Hepatic stellate cell (primary cell): ENCODE measurements at regions not wholly inside any gene's neighbourhood (a gene's known extent, or its start where the extent isn't known, plus 50 kb on each side); places are given as distances from the start of the nearest gene placed in this dataset.

Experiments used
- DNase-seq: peaks from one replicate; pipeline ENCODE4 v3.0.0; 2011; ENCODE audit warnings: low spot score

DNA sequence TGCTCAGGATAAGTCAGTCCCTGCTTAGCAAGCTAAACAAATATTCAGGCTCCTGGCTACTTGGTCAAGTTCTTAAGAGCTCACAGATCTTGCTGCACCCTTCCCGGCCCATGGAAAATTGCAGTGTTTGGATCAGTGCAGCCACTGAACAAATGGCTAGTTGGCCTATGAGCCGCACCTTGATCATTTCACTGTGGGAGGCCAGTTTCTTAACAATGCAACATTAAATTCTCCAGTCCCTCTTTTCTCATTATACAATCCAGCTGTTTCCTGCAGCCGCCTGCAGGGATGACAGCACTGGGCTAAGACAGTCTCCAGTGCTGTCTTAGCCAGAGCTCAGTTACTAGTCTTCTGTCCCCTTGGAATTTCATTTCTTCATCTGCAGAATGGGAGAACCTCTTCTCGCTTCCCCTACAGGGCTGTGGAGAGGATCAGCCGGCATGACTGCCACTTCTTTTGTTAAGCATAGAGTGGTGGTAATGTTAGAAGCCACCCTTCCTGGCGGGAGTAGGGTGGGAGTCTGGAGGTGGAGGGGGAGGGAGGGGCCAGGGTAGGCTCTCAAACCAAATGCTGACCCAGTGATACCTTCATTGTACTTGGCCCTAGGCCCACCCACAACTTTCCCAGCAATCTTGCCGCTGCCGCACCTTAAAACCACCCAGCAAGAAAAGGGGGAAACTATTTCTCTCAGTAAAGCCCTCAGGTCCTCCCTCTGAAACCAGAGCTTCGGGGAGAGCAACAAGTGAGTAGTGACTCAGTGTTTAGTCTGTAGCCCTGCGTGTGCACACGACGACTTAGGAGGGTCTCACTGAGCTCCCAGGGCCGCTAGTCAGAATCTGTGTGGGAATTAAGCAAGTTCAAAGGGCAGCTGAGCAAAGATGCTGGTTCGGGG, 145.7 kb downstream of the NUAK1 start:
- peak; percentile 43 for DNase-seq

DNA sequence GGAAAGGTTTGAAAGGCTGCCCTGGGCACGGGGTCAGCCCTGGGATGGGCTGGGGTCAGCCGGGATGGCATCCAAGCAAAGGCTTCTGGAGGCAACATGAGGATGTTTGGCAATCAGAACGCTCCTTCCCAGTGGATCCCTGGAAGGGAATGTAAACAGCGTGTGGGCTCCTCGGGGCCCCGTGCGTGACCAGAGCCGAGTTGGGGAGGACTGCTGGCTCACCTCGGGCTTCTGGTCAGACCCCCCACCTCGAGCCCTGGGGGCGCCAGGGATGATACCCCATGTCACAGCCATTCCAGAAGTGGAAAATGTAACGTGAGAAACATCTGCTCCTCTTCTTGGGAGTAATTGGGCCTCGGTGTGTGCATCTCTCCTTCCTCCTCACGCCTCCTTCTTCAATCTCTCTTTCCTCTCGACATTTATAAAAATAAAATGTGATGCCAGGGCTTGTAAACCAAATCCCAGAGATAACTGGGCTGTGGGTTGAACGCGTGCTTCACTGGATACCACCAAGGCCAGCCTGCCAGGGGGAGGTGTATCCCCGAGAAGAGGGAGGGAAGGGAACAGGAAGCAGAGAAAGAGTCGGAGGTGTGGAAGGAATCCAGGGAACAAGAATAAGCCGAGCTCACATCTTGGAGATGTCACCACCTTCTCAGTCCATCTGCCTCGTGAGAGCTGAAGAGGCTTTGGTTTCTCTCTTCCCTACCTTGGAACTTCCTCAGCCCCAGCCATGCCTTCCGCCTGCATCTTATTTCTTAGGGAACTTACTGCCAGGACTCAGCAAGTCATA, 144.8 kb downstream of the NUAK1 start:
- no peak for DNase-seq

DNA sequence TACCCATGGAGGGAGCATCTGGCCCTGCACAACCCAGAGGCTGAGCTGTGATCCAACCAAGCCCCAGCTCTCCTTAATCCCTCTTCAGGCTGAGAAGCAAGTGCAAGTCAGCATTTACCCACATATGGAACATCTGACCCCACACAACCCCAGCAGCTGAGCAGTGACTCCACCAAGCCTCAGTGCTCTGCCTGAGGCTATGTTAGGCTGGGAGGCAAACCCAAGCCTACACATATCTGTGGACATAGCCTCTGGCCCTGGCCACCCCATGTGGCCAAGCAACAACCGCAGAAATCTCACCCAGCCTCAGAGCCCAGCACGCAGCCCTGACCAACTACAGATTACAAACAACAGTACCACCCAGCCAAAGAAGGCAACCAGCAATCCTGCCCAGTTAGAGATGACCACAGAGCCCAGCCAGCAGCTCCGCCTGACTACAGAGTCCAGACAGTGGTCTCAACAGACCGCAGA, 142.8 kb downstream of the NUAK1 start:
- no peak for DNase-seq

DNA sequence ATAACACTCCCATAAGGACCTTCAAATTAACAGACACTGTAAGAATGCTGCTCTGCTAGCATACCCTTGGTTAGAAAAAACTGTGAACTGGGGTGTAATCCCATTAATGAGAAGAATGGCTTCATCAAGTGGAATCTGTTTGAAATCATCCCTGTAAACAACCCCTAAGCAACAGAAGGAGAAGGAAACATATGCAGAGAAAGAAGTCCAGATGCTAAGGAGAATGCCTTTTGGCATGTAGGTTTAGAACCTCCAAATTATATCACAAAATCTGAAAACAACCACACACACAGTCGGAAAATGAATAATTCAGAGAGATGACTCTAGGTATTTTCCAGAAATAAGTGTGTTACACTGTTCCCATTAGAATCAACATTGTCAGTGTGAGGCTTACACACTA, 140.2 kb downstream of the NUAK1 start:
- no peak for DNase-seq

DNA sequence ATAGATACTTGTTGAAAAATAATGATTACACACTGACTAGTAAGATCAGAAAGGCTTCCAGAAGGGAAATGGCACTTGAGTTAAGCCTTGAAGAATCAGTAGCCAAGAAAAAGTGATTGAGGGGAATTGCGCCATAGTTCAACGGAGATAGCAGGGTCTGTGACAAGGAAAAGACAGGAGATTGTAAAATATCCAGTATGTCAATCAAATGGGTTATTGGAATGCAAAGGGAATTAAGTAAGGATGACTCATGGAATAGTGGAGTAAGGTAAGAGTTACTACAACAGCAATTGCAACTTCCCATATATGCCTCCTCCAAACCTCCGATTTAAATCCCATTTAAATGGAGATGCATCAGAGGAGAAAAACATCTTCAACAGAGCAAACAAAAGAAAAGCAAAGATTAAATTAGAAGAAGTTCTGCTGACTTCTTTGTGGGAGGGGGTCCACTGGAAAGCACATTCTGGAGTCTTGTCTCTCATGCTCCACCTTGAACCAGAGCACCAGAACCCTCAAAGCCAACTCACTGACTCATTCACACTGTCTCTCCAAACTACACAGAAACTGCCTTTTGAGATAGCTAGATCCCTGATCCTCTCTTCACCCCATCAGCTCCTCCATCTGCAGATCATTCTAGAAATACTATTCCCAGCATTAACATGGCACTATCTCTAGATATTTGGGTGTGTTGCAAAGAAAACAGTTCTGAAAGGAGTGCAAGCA, 138.2 kb downstream of the NUAK1 start:
- no peak for DNase-seq

DNA sequence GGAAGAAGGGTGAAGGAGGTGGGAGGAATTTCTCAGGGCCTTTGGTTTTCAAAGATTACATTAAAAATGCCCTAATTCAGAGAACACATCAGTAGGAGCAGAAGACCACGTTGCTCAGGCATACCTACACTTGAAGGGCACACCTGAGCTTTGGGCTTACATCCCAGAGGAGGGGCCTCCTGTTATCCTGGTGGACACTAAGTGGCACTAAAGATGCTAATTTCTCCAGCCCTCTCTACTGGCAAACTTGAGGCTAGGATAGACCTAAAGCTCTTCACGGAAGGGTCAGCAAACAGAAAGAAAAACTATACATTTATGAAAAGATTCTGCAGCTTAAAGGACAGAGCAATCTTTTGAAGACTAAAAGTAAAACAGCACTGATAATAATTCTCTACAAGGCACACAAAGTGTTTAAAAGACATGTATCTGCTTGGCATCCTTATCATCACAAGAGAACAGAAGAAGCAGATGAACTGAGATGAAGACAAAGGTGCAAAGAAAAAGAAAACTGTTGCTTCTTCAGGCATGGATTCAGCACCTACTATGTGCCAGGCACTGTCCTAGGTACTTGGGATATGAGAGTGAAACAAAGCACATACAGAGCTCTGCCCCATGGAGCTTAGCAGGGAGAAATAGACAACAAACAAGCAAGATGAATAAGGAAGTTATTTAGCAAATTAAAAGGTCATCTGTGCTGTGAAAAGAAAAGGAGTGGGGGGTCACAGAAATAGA, 137.5 kb downstream of the NUAK1 start:
- DNase-seq = no peak

DNA sequence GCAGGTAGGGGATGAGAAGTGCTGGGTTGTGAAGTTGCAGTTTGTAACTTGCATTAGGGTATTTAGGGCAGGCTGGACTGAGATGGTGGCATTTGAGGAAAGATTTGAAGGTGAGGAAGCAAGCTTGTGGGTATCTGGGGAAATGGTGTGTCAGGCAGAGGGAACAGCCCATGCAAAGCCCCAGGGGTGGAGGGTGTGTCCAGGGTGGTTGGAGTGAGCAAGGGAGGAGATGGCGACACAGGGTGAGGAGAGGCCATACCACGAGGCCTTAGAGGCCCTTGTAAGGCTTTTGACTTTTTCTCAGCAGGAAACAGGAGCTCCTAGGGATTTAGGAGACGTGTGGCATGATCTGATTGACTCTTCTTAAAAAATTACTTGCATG, 136.9 kb downstream of the NUAK1 start:
- DNase-seq = no peak

DNA sequence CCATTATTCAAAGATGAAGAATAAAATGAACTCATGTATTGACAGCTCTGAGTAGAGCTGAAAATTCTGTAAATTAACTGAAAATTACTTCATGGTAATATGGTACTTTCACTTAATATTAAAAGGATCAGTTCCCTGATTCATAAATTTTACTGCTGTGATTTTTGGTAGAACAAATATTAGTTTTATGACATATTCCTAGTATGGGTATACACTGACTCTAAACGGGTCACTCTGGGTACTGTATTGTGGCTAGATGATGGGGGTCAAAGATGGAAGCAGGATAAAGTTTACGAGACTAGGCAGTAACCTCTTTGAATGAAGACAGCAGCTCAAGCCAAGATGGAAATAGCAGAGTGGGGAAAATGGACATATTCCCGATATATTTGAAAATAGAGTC, 135.5 kb downstream of the NUAK1 start:
- no peak for DNase-seq

DNA sequence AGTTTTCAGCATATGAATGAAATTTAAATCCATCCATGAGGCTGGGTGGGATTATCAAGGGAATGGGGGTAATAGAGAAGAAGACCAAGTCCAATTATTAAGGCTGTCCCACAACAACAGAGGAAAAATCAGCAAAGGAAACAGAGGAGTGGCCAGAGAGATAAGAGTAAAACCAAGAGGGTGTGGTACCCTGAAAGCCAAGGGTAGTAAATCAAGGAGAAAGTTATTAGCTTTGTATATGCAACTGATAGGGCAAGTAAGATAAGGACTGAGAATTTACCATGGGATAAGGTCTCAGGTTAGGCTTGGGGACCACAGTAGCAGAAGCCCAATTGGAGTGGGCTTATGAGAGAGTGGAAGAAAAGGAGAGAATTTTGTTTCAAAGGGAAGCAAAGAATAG, 134.5 kb downstream of the NUAK1 start:
- no peak for DNase-seq

DNA sequence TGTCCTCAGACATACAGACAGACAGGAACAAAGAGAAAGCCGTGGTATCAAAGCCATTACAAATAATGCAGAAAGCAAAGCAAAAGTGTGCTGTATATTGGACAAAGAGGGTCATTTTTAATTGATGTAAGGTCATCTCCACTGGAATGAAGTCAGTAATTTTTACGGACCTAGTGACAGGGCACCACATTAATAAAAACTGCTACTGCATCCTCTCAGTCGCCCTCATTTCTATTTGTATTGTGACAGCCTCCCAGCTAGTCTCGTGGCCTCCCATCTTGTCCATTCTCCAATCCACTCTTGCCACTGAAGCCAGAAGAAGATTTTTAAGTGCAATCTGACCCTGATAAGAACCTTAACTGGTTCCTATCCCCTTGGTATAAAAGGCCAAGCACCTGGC, 132.4 kb downstream of the NUAK1 start:
- DNase-seq = no peak

DNA sequence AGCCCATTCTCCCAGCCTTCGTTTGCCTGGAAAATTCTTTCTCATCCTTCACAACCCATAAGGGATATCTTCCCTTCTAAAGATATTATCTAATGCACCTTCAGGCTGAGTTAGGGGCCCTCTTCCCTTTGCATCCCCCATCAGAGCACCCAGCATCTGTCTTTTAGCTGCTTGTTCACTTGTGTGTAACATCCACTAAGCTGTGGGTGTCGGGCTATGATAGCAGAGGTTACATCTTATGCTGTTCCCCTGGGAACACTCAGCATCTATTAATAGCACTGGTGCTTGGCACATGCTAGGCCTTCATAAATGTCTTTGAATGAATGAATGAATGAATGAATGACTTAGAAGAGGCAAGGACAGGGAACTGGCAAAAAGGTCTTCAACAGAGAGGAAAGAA, 131.8 kb downstream of the NUAK1 start:
- no peak for DNase-seq

DNA sequence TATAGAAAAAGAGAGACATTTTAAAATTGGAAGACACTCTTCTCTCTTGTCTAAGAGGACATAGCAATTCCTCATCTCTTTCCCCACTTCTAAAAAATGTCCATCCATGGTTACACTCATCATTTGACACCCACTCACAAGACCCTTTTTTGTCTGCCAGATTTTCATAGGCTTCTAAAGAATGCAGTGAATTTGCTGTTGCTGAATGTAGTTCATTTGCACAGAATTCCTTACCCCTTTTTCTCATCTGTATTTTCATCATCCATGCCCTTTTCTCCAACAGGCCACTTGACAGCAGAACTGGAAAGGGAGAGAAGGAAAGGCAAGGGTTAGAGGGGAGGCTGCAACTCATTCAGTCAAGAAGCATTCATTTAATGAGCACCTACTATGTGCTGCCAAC, 128.0 kb downstream of the NUAK1 start:
- no peak for DNase-seq
